GM10266 (cell line): ENCODE measurements at regions not wholly inside any gene's neighbourhood (a gene's known extent, or its start where the extent isn't known, plus 50 kb on each side); places are given as distances from the start of the nearest gene placed in this dataset.

Experiments used
- DNase-seq: peaks from one replicate; pipeline ENCODE4 v3.0.0; 2012; ENCODE audit errors: extremely low spot score
- TF ChIP-seq, protein P1 (sequence below): IDR thresholded peaks from 2 replicates; pipeline ENCODE4 v1.5.1; 2012; ENCODE audit warnings: mild to moderate bottlenecking, low read depth; ENCODE audit not compliant: control insufficient read depth, insufficient read depth; ENCODE audit errors: missing control alignments

DNA sequence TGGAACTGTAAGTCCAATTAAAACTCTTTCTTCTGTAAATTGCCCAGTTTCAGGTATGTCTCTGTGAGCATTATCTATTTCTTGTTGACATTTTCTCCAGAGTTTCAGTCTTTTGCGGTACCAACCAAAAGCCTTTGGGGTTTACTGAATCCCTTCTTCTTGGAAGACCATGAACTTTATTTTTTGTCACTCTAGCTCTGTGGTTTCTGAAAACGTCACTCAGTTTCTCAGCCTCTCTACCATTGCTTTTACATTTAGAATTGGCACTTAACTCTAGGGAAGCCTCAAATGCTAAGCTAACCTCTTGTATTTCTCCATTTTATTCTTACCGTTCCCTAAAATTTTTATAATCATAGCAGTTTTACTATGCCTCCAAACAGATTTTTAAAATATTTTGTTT is 237.6 kb downstream of the CSNK2A3 start:
- TF ChIP-seq, protein P1, sequence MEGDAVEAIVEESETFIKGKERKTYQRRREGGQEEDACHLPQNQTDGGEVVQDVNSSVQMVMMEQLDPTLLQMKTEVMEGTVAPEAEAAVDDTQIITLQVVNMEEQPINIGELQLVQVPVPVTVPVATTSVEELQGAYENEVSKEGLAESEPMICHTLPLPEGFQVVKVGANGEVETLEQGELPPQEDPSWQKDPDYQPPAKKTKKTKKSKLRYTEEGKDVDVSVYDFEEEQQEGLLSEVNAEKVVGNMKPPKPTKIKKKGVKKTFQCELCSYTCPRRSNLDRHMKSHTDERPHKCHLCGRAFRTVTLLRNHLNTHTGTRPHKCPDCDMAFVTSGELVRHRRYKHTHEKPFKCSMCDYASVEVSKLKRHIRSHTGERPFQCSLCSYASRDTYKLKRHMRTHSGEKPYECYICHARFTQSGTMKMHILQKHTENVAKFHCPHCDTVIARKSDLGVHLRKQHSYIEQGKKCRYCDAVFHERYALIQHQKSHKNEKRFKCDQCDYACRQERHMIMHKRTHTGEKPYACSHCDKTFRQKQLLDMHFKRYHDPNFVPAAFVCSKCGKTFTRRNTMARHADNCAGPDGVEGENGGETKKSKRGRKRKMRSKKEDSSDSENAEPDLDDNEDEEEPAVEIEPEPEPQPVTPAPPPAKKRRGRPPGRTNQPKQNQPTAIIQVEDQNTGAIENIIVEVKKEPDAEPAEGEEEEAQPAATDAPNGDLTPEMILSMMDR: no peak
- no peak for DNase-seq

GRCh38 chr11:11113626-11114025 is 239.4 kb downstream of the CSNK2A3 start:
- TF ChIP-seq, protein P1: no peak
- DNase-seq: no peak

GRCh38 chr11:11108026-11108425 is 245.0 kb downstream of the CSNK2A3 start:
- no peak for DNase-seq

GRCh38 chr11:11107076-11107723 is 245.8 kb downstream of the CSNK2A3 start:
- no peak for DNase-seq
- TF ChIP-seq, protein P1: no peak

More at GRCh38 chr11:11108026-11108425, 245.0 kb downstream of the CSNK2A3 start:
- TF ChIP-seq, protein P1: no peak

- TF ChIP-seq, protein P1: no peak
- DNase-seq: no peak
Observed at GRCh38 chr11:11105361-11105760, 247.5 kb upstream of the ZBED5 start.

- TF ChIP-seq, protein P1: no peak
Observed at GRCh38 chr11:11095831-11096723, 238.2 kb upstream of the ZBED5 start.

GRCh38 chr11:11090495-11090894 is 232.6 kb upstream of the ZBED5 start:
- TF ChIP-seq, protein P1: no peak
- DNase-seq: no peak

More at GRCh38 chr11:11095831-11096723, 238.2 kb upstream of the ZBED5 start:
- no peak for DNase-seq
